ENCODE measurements at regions not wholly inside any gene's neighbourhood (a gene's known extent, or its start where the extent isn't known, plus 50 kb on each side); places are given as distances from the start of the nearest gene placed in this dataset.

DNA sequence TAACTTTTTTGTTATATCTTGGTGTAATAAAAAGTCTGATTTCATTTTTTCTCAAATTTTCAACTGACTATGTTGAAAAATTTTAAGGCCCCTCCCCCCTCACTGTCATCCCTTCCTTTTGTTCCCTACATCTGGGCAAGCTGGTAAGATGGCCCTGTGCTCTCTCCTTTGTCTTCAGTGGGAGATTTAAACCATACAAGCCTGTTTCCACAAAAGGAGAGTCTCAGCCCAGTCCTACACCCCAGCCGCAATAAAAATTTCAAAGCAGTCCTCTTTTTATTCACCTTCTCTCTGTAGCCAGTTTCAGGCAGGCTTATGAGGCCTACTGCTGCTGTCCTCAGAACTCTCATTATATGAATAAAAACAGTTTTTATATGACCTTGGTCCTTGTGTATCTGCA lies 630.5 kb downstream of the CBLN2 start:
- no peak for TF ChIP-seq TAF1 (IDR thresholded peaks at IDR 0.05; ENCODE audit: borderline replicate concordance, insufficient read depth, low read length)
- TF ChIP-seq, protein P1, sequence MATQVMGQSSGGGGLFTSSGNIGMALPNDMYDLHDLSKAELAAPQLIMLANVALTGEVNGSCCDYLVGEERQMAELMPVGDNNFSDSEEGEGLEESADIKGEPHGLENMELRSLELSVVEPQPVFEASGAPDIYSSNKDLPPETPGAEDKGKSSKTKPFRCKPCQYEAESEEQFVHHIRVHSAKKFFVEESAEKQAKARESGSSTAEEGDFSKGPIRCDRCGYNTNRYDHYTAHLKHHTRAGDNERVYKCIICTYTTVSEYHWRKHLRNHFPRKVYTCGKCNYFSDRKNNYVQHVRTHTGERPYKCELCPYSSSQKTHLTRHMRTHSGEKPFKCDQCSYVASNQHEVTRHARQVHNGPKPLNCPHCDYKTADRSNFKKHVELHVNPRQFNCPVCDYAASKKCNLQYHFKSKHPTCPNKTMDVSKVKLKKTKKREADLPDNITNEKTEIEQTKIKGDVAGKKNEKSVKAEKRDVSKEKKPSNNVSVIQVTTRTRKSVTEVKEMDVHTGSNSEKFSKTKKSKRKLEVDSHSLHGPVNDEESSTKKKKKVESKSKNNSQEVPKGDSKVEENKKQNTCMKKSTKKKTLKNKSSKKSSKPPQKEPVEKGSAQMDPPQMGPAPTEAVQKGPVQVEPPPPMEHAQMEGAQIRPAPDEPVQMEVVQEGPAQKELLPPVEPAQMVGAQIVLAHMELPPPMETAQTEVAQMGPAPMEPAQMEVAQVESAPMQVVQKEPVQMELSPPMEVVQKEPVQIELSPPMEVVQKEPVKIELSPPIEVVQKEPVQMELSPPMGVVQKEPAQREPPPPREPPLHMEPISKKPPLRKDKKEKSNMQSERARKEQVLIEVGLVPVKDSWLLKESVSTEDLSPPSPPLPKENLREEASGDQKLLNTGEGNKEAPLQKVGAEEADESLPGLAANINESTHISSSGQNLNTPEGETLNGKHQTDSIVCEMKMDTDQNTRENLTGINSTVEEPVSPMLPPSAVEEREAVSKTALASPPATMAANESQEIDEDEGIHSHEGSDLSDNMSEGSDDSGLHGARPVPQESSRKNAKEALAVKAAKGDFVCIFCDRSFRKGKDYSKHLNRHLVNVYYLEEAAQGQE (IDR thresholded peaks at IDR 0.05; ENCODE audit: insufficient read depth in 1 of 2, low read depth in 2 of 2, low read length in 2 of 2), result no peak
- no peak for TF ChIP-seq POLR2AphosphoS5 (IDR thresholded peaks at IDR 0.05; ENCODE audit: low read depth, low read length)
- no peak for TF ChIP-seq FOXP2 (optimal IDR thresholded peaks at IDR 0.05; ENCODE audit: borderline replicate concordance, extremely low read depth, extremely low read length, insufficient read depth)

Data from PFSK-1 (cell line).